AG04449 (cell line): ENCODE measurements at regions not wholly inside any gene's neighbourhood (a gene's known extent, or its start where the extent isn't known, plus 50 kb on each side); places are given as distances from the start of the nearest gene placed in this dataset.

Experiments used
- CTCF ChIA-PET: fragments of 350-600 bp; formaldehyde crosslinking; extraction: SDS; loops from one replicate; lab custom pipeline; 2021; ENCODE audit warnings: antibody characterized with exemption; lab: Yijun Ruan, JAX
- POLR2A ChIA-PET: fragments of 400-600, 350-600 bp; formaldehyde crosslinking; extraction: SDS; loops from one replicate; lab custom pipeline; 2020; ENCODE audit warnings: antibody characterized with exemption, inconsistent platforms; lab: Yijun Ruan, JAX
- DNase-seq: peaks from one replicate; pipeline ENCODE4 v3.0.0-alpha.2; 2010; ENCODE audit warnings: low read depth, low spot score
- H3K4me3 ChIP-seq: 2 replicates; pipeline ENCODE4 v1.5.1; 2011; ENCODE audit warnings: low read depth, mild to moderate bottlenecking, control low read depth, low read length
- TF ChIP-seq, protein P1 (sequence below): IDR thresholded peaks from one replicate; pipeline ENCODE4 v1.5.1; 2011; ENCODE audit warnings: mild to moderate bottlenecking, moderate library complexity, low read length, control low read depth, inconsistent platforms; ENCODE audit not compliant: insufficient read depth; ENCODE audit errors: missing control alignments

DNA sequence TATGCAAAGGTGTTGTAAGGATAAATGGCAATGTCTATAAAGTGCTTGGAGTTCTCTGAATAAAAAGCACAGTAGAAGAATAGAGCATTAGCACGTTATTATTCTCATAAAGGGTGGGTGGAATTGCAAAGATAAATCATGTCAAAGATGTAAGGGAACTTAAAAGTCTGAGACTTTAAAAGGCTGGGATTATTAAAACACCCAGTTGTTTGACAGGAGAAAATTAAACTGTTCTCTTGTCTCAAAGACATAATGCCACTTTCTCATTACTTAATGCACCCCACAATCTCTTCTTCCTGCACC is 70.4 kb upstream of the PDE10A start:
- ChIA-PET CTCF (no interaction called here), POLR2A (no interaction called here)
- DNase-seq, result no peak
- H3K4me3 ChIP-seq, result no peak overlapping the region
- TF ChIP-seq, protein P1, sequence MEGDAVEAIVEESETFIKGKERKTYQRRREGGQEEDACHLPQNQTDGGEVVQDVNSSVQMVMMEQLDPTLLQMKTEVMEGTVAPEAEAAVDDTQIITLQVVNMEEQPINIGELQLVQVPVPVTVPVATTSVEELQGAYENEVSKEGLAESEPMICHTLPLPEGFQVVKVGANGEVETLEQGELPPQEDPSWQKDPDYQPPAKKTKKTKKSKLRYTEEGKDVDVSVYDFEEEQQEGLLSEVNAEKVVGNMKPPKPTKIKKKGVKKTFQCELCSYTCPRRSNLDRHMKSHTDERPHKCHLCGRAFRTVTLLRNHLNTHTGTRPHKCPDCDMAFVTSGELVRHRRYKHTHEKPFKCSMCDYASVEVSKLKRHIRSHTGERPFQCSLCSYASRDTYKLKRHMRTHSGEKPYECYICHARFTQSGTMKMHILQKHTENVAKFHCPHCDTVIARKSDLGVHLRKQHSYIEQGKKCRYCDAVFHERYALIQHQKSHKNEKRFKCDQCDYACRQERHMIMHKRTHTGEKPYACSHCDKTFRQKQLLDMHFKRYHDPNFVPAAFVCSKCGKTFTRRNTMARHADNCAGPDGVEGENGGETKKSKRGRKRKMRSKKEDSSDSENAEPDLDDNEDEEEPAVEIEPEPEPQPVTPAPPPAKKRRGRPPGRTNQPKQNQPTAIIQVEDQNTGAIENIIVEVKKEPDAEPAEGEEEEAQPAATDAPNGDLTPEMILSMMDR, result no peak

DNA sequence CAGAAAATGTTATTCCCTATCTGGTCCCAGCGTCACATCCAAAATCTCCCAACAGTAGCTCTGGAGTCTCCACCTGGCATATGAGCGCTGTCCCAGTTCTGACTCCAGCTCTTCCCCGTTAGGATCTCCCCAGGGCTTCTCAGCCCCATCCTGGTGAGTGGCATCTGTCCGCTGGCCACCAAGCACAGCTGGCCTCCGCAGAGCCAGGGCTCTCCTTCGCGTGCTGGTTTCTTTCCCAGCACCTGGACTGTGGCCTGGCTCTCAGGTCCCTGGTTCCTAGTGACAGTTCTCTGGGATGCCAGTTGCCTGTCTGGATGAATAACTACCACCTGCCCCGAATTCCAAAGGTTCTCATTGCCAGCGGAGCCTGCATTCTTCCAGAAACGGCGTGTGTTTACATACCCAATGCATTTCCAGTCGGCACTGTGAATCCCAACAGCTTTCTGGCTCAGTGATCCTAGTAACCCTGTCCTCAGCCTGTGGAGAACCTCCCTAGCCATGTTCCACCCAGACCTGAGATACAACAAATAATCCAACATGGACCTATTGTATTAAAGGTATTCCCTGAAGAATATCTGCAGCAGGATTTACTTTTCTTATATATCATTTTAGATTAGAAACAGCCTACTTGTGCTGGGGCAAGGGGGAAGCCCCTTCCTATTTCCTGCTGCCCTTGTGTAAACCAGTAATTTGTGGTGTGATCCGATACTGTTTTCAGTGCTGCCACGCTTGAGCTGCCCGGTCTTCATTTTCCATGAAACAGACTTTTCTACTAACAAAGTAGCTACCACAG is 69.9 kb upstream of the PDE10A start:
- ChIA-PET CTCF (no interaction called here), POLR2A (no interaction called here)
- DNase-seq, result no peak
- TF ChIP-seq, protein P1, result no peak
- no peak overlapping the region for H3K4me3 ChIP-seq

DNA sequence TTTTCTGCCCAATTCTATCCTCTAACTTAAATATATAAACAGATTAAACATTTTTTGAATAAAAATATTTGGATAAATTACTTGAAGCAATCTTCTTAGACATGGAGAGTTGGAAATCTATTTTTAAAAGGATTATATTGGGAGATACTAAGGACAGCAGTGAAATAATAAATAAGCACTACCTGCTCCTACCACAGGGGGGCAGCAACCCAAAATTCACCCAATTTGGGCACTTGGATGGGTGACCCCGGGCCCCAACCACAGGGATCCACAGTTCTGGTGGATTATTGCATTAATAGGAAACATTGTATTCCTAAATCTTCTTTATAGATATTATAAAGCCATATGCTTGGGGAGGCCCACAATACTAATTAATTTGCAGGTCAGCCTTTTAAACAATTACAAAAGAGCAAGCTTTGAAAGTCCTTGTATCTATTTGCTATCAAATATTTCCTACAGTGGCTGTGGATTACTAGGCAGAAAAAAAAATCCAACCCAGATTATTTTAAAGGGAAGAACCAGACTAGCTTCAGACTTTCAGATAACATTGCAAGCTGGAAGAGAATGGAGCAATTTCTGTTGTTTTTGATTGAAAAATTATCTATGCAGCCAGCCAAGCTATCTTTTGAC is 66.4 kb upstream of the PDE10A start:
- no peak for DNase-seq
- TF ChIP-seq, protein P1, result peak; percentile 7
- no peak overlapping the region for H3K4me3 ChIP-seq
- CTCF ChIA-PET, result interaction anchor here (1.4 kb wide), 1 partner anchor 374 kb away, joined by 4 read pairs; no protein-coding TSS in a partner anchor
- POLR2A ChIA-PET, result no interaction called here

DNA sequence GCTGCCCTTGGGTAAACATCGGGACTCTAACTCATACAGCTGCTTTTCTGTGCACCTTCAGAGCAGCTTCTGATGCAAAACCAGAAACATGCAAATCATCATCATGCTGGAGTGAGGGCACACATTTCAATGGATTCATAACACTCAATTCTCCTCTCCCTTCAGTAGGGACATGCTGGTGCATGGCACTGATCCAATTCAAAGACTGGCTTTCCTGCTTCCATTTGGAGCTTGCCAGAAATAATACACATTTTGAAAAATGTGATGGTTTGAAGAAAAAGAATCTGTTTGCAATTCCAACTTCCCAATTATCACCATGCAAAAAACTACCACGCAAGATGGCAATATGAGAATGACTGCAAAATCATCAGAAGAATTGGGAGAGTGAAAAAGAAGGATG is 65.2 kb upstream of the PDE10A start:
- POLR2A ChIA-PET, result no interaction called here
- CTCF ChIA-PET, result no interaction called here
- TF ChIP-seq, protein P1, result no peak
- no peak for DNase-seq
- no peak overlapping the region for H3K4me3 ChIP-seq

DNA sequence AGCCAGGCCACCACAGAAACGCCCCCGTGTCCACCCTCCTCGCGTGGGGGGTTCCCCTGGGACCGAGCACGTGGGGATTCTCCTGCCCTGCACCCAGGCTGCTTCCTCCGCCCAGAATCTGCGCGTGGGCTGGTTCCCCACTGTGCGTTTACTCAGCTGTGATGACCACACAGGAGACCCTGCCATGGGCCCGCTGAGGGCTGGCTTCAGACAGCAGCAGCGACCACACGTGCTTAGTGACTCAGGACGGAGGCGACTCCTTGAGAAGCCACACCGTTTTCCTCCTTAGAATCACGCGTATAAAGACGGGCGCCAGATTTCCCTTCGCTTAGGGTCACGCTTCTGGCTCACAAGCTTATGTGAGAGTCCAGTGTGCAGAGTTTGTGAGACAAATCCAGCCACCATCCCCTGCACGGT is 63.9 kb upstream of the PDE10A start:
- CTCF ChIA-PET, result no interaction called here
- POLR2A ChIA-PET, result no interaction called here
- TF ChIP-seq, protein P1, result no peak
- no peak overlapping the region for H3K4me3 ChIP-seq
- no peak for DNase-seq

DNA sequence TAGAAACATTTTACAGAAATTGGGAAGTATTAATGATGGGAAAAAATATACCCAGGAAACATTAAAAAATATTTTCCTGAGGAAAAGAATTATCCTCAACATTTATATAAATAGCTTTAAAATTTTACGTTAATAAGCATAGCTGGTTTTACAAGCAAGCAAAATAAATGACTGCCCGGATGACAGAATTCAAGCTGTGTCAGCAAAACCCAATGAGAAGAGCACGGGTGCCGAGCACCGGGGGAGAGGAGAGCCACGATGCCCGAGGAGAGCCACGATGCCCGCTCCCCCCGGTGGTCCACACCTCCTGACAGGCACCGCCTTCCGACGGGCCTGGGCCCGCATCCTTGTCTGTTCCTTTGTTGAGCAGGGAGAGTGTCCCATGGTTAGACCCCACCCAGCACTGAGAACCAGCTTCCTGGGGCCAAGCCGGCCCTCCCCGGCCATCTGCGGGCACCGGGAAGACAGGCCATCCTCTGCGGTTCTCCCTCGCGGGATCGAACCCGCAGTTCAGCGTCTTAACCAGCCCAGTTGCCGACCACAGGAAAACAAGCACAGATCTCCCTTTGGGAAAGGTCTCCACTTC is 63.3 kb upstream of the PDE10A start:
- CTCF ChIA-PET, result no interaction called here
- no peak overlapping the region for H3K4me3 ChIP-seq
- no peak for DNase-seq
- POLR2A ChIA-PET, result no interaction called here
- TF ChIP-seq, protein P1, result no peak
